IMR-90 (cell line): ENCODE measurements at regions not wholly inside any gene's neighbourhood (a gene's known extent, or its start where the extent isn't known, plus 50 kb on each side); places are given as distances from the start of the nearest gene placed in this dataset.

ENCODE experiments used
- ATAC-seq: fragments of 200-7000 bp; cut with Tn5 transposase; 2 replicates; pipeline ENCODE4 v1.9.1; 2020; ENCODE audit warnings: low read depth, mild to moderate bottlenecking, moderate library complexity
- BruUV-seq: library from RNA; stranded (reverse); fragments of 400-500 nt; replicated peaks from 2 replicates; lab custom pipeline; 2021; lab: Mats Ljungman, UMichigan
- CTCF ChIA-PET: fragments of 300-600 bp; formaldehyde crosslinking; extraction: SDS; loops from one replicate; lab custom pipeline; 2021; ENCODE audit warnings: antibody characterized with exemption; lab: Yijun Ruan, JAX
- POLR2A ChIA-PET: fragments of 300-600 bp; sonication (Branson Sonifier 250); formaldehyde crosslinking; loops from one replicate; lab custom pipeline; 2022; ENCODE audit warnings: antibody characterized with exemption; ENCODE audit not compliant: unreplicated experiment; lab: Charles Lee
- DNase-seq: peaks from one replicate; pipeline ENCODE4 v3.0.0; 2013
- H2AFZ ChIP-seq: replicated peaks from 2 replicates; pipeline ENCODE3; 2013; ENCODE audit warnings: low read length, mild to moderate bottlenecking; ENCODE audit not compliant: poor library complexity
- H2AK5ac ChIP-seq: 2 replicates; pipeline ENCODE4 v1.6.1; 2013; ENCODE audit warnings: low read depth, low read length, inconsistent platforms
- H2AK9ac ChIP-seq: replicated peaks from 2 replicates; pipeline ENCODE3; 2013; ENCODE audit warnings: mild to moderate bottlenecking, low read depth, low read length, moderate library complexity; ENCODE audit not compliant: poor library complexity
- H2BK120ac ChIP-seq: 2 replicates; pipeline ENCODE4 v1.6.1; 2013; ENCODE audit warnings: low read depth, low read length, inconsistent platforms
- H2BK15ac ChIP-seq: 3 replicates; pipeline ENCODE4 v1.6.1; 2013; ENCODE audit warnings: low read depth, low read length, inconsistent platforms
- H2BK20ac ChIP-seq: 2 replicates; pipeline ENCODE4 v1.6.1; 2013; ENCODE audit warnings: low read depth, mild to moderate bottlenecking, inconsistent platforms, low read length, moderate library complexity
- H2BK5ac ChIP-seq: 2 replicates; pipeline ENCODE4 v1.6.1; 2013; ENCODE audit warnings: mild to moderate bottlenecking, low read depth, low read length, inconsistent platforms; ENCODE audit not compliant: poor library complexity, severe bottlenecking
- H3K14ac ChIP-seq: replicated peaks from 2 replicates; pipeline ENCODE4 v1.6.1; 2013; ENCODE audit warnings: low read depth, low read length, inconsistent platforms
- H3K18ac ChIP-seq: 2 replicates; pipeline ENCODE4 v1.6.1; 2013; ENCODE audit warnings: low read depth, low read length, control low read depth
- H3K23ac ChIP-seq: 2 replicates; pipeline ENCODE4 v1.6.1; 2013; ENCODE audit warnings: low read depth, low read length, inconsistent platforms
- H3K27ac ChIP-seq: 2 replicates; pipeline ENCODE4 v1.5.1; 2013; ENCODE audit warnings: mild to moderate bottlenecking, control low read depth, low read length; ENCODE audit not compliant: insufficient read depth
- H3K27me3 ChIP-seq: 2 replicates; pipeline ENCODE4 v1.6.1; 2013; ENCODE audit warnings: low read length; ENCODE audit not compliant: control insufficient read depth, insufficient read depth
- H3K36me3 ChIP-seq: 2 replicates; pipeline ENCODE4 v1.6.1; 2013; ENCODE audit warnings: low read length, mixed read lengths; ENCODE audit not compliant: control insufficient read depth, insufficient read depth
- H3K4ac ChIP-seq: 2 replicates; pipeline ENCODE4 v1.6.1; 2013; ENCODE audit warnings: low read depth, low read length, inconsistent platforms
- H3K4me1 ChIP-seq: 2 replicates; pipeline ENCODE4 v1.6.1; 2013; ENCODE audit warnings: low read length, mixed read lengths; ENCODE audit not compliant: control insufficient read depth, insufficient read depth
- H3K4me2 ChIP-seq: 2 replicates; pipeline ENCODE4 v1.6.1; 2013; ENCODE audit warnings: low read depth, mild to moderate bottlenecking, control low read depth, low read length, moderate library complexity
- H3K4me3 ChIP-seq: 2 replicates; pipeline ENCODE4 v1.5.1; 2013; ENCODE audit warnings: low read depth, mild to moderate bottlenecking, control low read depth, low read length, moderate library complexity; ENCODE audit not compliant: insufficient read depth
- H3K56ac ChIP-seq: 2 replicates; pipeline ENCODE4 v1.6.1; 2013; ENCODE audit warnings: low read length, inconsistent platforms; ENCODE audit not compliant: insufficient read depth; ENCODE audit errors: extremely low read depth
- H3K79me1 ChIP-seq, 2 experiments: 2 replicates each; pipeline ENCODE4 v1.6.1; 2013; ENCODE audit warnings: low read length in 2 of 2, inconsistent platforms in 1 of 2, low read depth in 1 of 2
- H3K9ac ChIP-seq: 2 replicates; pipeline ENCODE4 v1.6.1; 2013; ENCODE audit warnings: low read depth, low read length, control low read depth
- H3K9me1 ChIP-seq: 2 replicates; pipeline ENCODE4 v1.6.1; 2013; ENCODE audit warnings: low read length, inconsistent platforms; ENCODE audit not compliant: insufficient read depth
- H3K9me3 ChIP-seq: 2 replicates; pipeline ENCODE4 v1.6.1; 2013; ENCODE audit warnings: low read length; ENCODE audit not compliant: control insufficient read depth, insufficient read depth
- H4K20me1 ChIP-seq: 2 replicates; pipeline ENCODE4 v1.6.1; 2013; ENCODE audit warnings: low read length, inconsistent platforms; ENCODE audit not compliant: insufficient read depth
- H4K5ac ChIP-seq: 2 replicates; pipeline ENCODE4 v1.6.1; 2013; ENCODE audit warnings: mild to moderate bottlenecking, low read depth, low read length, control low read depth
- H4K8ac ChIP-seq, 2 experiments: 2 replicates each; pipeline ENCODE4 v1.6.1; 2013; ENCODE audit warnings: low read depth in 2 of 2, low read length in 2 of 2, control low read depth in 1 of 2, inconsistent platforms in 1 of 2
- H4K91ac ChIP-seq: 2 replicates; pipeline ENCODE4 v1.6.1; 2013; ENCODE audit warnings: low read depth, low read length, inconsistent platforms; ENCODE audit not compliant: insufficient read depth
- BHLHE40 ChIP-seq: fragments of 150-350 bp; IDR thresholded peaks from 2 replicates; pipeline ENCODE4 v1.6.1; 2016; ENCODE audit warnings: mild to moderate bottlenecking, low read depth, low read length
- CEBPB ChIP-seq: IDR thresholded peaks from 2 replicates; pipeline ENCODE4 v1.6.1; 2012; ENCODE audit warnings: low read depth, low read length, improper control_type of control experiment
- CHD1 ChIP-seq: IDR thresholded peaks from 2 replicates; pipeline ENCODE4 v1.6.1; 2012; ENCODE audit warnings: low read depth, low read length, improper control_type of control experiment
- CTCF ChIP-seq: conservative IDR thresholded peaks from 2 replicates; pipeline ENCODE4 v1.5.1; 2012; ENCODE audit warnings: mild to moderate bottlenecking, low read depth, low read length, improper control_type of control experiment
- ELK1 ChIP-seq: fragments of 150-350 bp; IDR thresholded peaks from 2 replicates; pipeline ENCODE4 v1.6.1; 2016; ENCODE audit warnings: low read depth, mild to moderate bottlenecking, low read length, moderate library complexity, borderline replicate concordance
- FOS ChIP-seq: fragments of 150-350 bp; IDR thresholded peaks from 2 replicates; pipeline ENCODE4 v1.6.1; 2016; ENCODE audit warnings: low read depth, low read length
- MAFK ChIP-seq: IDR thresholded peaks from 2 replicates; pipeline ENCODE4 v1.6.1; 2012; ENCODE audit warnings: low read depth, low read length, improper control_type of control experiment
- MAZ ChIP-seq: IDR thresholded peaks from 2 replicates; pipeline ENCODE4 v1.6.1; 2012; ENCODE audit warnings: low read depth, mild to moderate bottlenecking, low read length, improper control_type of control experiment, moderate library complexity, borderline replicate concordance
- MXI1 ChIP-seq: IDR thresholded peaks from 2 replicates; pipeline ENCODE4 v1.6.1; 2012; ENCODE audit warnings: low read depth, mild to moderate bottlenecking, low read length, moderate library complexity, borderline replicate concordance
- NFE2L2 ChIP-seq: fragments of 150-350 bp; IDR thresholded peaks from 2 replicates; pipeline ENCODE4 v1.6.1; 2016; ENCODE audit warnings: low read depth, mild to moderate bottlenecking, low read length
- POLR2A ChIP-seq: IDR thresholded peaks from 2 replicates; pipeline ENCODE4 v1.6.1; 2012; ENCODE audit warnings: mild to moderate bottlenecking, low read depth, low read length
- RAD21 ChIP-seq: IDR thresholded peaks from 2 replicates; pipeline ENCODE4 v1.6.1; 2012; ENCODE audit warnings: low read length, improper control_type of control experiment
- RCOR1 ChIP-seq: IDR thresholded peaks from 2 replicates; pipeline ENCODE4 v1.6.1; 2012; ENCODE audit warnings: mild to moderate bottlenecking, low read length, improper control_type of control experiment; ENCODE audit not compliant: insufficient replicate concordance
- RFX5 ChIP-seq: IDR thresholded peaks from 2 replicates; pipeline ENCODE4 v1.8.0; 2012; ENCODE audit warnings: low read depth, mild to moderate bottlenecking, low read length, moderate library complexity
- SMC3 ChIP-seq: fragments of 150-350 bp; IDR thresholded peaks from 2 replicates; pipeline ENCODE4 v1.6.1; 2016; ENCODE audit warnings: low read depth, mild to moderate bottlenecking, antibody characterized with exemption, low read length, moderate library complexity
- USF2 ChIP-seq: fragments of 150-350 bp; IDR thresholded peaks from 2 replicates; pipeline ENCODE4 v1.6.1; 2017; ENCODE audit warnings: mild to moderate bottlenecking, antibody characterized with exemption, low read length, low read depth
- WGBS, 2 experiments: methylation state at CpG; one replicate each; pipeline versions ENCODE4 v1.1.5 to v1.1.7; 2013; ENCODE audit warnings: missing lambda C conversion rate in 2 of 2; ENCODE audit not compliant: insufficient read length in 1 of 2; ENCODE audit errors: extremely low coverage in 2 of 2; 5-methylcytosine and 5-hydroxymethylcytosine counted together
- dilution Hi-C: fragments of 300-500 bp; cut with HindIII; formaldehyde crosslinking; loops from one replicate; pipeline ENCODE4 v1.14.3; 2018; ENCODE audit warnings: low sequenced_read_pairs; ENCODE audit not compliant: unreplicated experiment
- in situ Hi-C: fragments of 300-500 bp; cut with MboI; formaldehyde crosslinking; loops from 3 replicates; pipeline ENCODE4 v1.14.3; 2019; ENCODE audit warnings: low sequenced_read_pairs, inconsistent platforms, mixed read lengths
- intact Hi-C: fragments of 100-400 bp; cut with micrococcal nuclease; formaldehyde crosslinking; loops from 2 replicates; pipeline ENCODE4 v1.10.0; 2022

DNA sequence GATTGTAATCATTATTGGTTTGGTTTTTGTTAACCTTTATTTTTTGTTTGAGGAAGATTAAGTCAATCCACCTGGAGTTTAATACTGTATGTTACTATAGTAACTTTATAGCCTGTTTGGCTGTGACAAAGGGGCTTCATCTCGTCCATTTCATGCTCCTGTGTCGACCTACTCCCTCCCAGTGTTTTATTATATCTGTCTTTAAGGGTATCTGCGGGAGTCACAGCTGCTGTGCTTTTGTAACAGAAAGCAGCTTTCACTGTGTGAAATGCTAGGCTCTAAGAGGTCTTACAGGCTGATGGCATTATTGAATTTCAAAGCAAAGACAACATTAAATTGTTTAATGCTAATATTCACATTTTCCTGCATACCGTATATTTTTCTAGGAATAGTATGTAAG, 698.0 kb upstream of the POU3F2 start:
- no CpG with 5 or more reads among the region's 4 CpGs for WGBS, 2 experiments
- H3K4me3 ChIP-seq = no peak overlapping the region
- no peak overlapping the region for H2BK120ac ChIP-seq
- H3K9me3 ChIP-seq = peaks cover 4% of the 10 kb centered on the region; the same call in 1 of the 2 replicates
- H3K4me1 ChIP-seq = no peaks in the 10 kb centered on the region
- DNase-seq (no peak), ATAC-seq (no peak)
- no peak for TF ChIP-seq MAFK
- no peak for TF ChIP-seq NFE2L2
- no peak for TF ChIP-seq RCOR1
- no peak for TF ChIP-seq CTCF
- TF ChIP-seq FOS = no peak
- no peak for TF ChIP-seq BHLHE40
- no peak for TF ChIP-seq CEBPB
- no peak for TF ChIP-seq CHD1
- TF ChIP-seq RAD21 = no peak
- TF ChIP-seq ELK1 = no peak
- TF ChIP-seq MAZ = no peak
- TF ChIP-seq RFX5 = no peak
- no peak for TF ChIP-seq USF2
- no peak for TF ChIP-seq POLR2A
- no peak for TF ChIP-seq MXI1
- no peak for TF ChIP-seq SMC3
- no peak overlapping the region for H3K27ac ChIP-seq
- no peak overlapping the region for H2BK20ac ChIP-seq
- no peak overlapping the region for H3K56ac ChIP-seq
- no peaks in the 10 kb centered on the region for H3K36me3 ChIP-seq
- intact Hi-C loops (no loop called here), in situ Hi-C loops (no loop called here), dilution Hi-C loops (no loop called here)
- no peaks in the 10 kb centered on the region for H3K79me1 ChIP-seq
- no peaks in the 10 kb centered on the region for H3K9me1 ChIP-seq
- H2AK5ac ChIP-seq = no peak overlapping the region
- no peak overlapping the region for H3K23ac ChIP-seq
- no peak overlapping the region for H3K14ac ChIP-seq
- H3K4ac ChIP-seq = no peak overlapping the region
- BruUV-seq = no TSS peak
- H2AFZ ChIP-seq = no peak overlapping the region
- no peaks in the 10 kb centered on the region for H3K27me3 ChIP-seq
- no peak overlapping the region for H3K9ac ChIP-seq
- ChIA-PET CTCF (no interaction called here), POLR2A (no interaction called here)
- no peak overlapping the region for H3K18ac ChIP-seq
- H4K8ac ChIP-seq = no peak overlapping the region
- H4K91ac ChIP-seq = no peak overlapping the region
- no peak overlapping the region for H2BK15ac ChIP-seq
- no peak overlapping the region for H4K5ac ChIP-seq
- H2AK9ac ChIP-seq = no peak overlapping the region
- no peak overlapping the region for H2BK5ac ChIP-seq
- H3K4me2 ChIP-seq = no peak overlapping the region
- H4K20me1 ChIP-seq = no peaks in the 10 kb centered on the region
